ACC112 (cell line): ENCODE measurements at regions not wholly inside any gene's neighbourhood (a gene's known extent, or its start where the extent isn't known, plus 50 kb on each side); places are given as distances from the start of the nearest gene placed in this dataset.

Experiments used
- H2AFZ ChIP-seq: fragments of 200-600 bp; sonication (generic); one replicate; pipeline ENCODE4 v1.6.0; 2017; ENCODE audit warnings: antibody characterized with exemption, low read length; ENCODE audit not compliant: unreplicated experiment
- H3K27ac ChIP-seq: fragments of 200-600 bp; sonication (generic); 2 replicates; pipeline ENCODE4 v1.5.1; 2014; ENCODE audit warnings: low read depth, mild to moderate bottlenecking, antibody characterized with exemption, low read length, moderate library complexity
- H3K27me3 ChIP-seq: fragments of 200-600 bp; sonication (generic); 2 replicates; pipeline ENCODE4 v1.6.1; 2014; ENCODE audit warnings: mild to moderate bottlenecking, antibody characterized with exemption, low read length, moderate library complexity, mixed read lengths; ENCODE audit not compliant: insufficient read depth
- H3K36me3 ChIP-seq: fragments of 200-600 bp; sonication (generic); 2 replicates; pipeline ENCODE4 v1.6.1; 2016; ENCODE audit warnings: mild to moderate bottlenecking, antibody characterized with exemption, low read length, moderate library complexity, mixed read lengths; ENCODE audit not compliant: insufficient read depth
- H3K4me1 ChIP-seq: fragments of 200-600 bp; sonication (generic); one replicate; pipeline ENCODE4 v1.6.1; 2016; ENCODE audit warnings: low read length, mixed read lengths; ENCODE audit not compliant: insufficient read depth, unreplicated experiment, control insufficient read depth
- H3K4me3 ChIP-seq: fragments of 200-600 bp; sonication (generic); 2 replicates; pipeline ENCODE4 v1.5.1; 2014; ENCODE audit warnings: mild to moderate bottlenecking, low read depth, low read length
- H3K79me2 ChIP-seq: fragments of 200-600 bp; sonication (generic); one replicate; pipeline ENCODE4 v1.6.0; 2016; ENCODE audit warnings: low read length; ENCODE audit not compliant: control insufficient read depth, unreplicated experiment, insufficient read depth

DNA sequence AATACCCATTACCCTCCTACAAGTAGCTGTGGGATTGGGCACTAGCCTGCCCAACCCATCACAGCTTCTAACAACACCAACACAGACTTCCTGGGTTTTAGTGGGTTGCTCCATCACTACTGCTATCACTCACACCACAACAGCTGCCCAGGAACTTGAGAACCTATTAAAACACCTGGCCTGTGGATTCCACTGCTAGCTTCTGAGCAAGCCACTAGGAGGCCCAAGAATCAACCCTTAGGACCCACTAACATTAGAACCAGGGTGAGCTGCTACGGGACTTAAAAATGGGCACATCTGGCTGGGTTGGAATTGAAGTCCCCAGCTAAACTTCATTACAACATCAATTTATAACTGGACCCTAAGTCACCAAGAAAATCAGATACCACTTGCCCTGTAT lies 113.2 kb upstream of the TP63 start:
- Histone ChIP-seq H3K4me3 (no peak overlapping the region), H3K79me2 (no peaks in the 10 kb centered on the region), H3K4me1 (no peaks in the 10 kb centered on the region), H3K27ac (no peak overlapping the region), H3K36me3 (no peaks in the 10 kb centered on the region), H3K27me3 (no peaks in the 10 kb centered on the region), H2AFZ (no peak overlapping the region)

DNA sequence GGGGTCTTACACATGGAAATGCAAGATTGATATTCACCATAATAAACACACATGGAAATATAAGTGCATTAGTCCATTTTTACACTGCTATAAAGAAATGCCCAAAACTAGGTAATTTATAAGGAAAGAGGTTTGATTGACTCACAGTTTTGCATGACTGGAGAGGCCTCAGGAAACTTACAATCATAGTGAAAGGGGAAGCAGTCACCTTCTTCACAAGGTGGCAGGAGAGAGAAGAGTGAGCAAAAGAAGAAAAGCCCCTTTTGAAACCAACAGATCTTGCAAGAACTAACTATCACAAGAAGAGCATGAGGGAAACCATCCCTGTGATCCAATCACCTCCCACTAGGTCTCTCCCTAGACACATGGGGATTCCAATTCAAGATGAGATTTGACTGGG lies 111.7 kb upstream of the TP63 start:
- H3K27ac ChIP-seq = no peak overlapping the region
- H2AFZ ChIP-seq = no peak overlapping the region
- no peaks in the 10 kb centered on the region for H3K27me3 ChIP-seq
- no peak overlapping the region for H3K4me3 ChIP-seq
- H3K36me3 ChIP-seq = no peaks in the 10 kb centered on the region
- no peaks in the 10 kb centered on the region for H3K79me2 ChIP-seq
- no peaks in the 10 kb centered on the region for H3K4me1 ChIP-seq

DNA sequence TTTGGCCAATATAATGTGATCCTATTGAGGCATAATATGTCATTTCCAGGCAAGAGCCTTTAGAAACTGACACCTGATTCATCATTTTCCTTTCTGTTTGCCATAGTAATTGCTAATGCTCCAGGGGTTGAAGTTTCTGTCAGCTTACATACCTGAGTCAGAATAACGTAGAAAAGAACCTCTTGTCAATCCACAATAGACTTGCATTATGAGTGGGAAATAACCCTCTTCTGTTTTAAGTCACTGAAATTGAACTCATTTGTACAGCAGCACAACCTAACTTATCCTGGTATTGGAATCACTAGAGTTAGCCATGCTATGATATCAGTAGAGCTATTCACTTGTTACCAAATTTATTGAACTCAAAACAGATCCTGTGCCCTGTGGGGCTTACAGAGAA lies 101.7 kb upstream of the TP63 start:
- Histone ChIP-seq H3K27me3 (no peaks in the 10 kb centered on the region), H3K36me3 (no peaks in the 10 kb centered on the region), H3K4me3 (no peak overlapping the region), H2AFZ (no peak overlapping the region), H3K79me2 (no peaks in the 10 kb centered on the region), H3K4me1 (no peaks in the 10 kb centered on the region), H3K27ac (no peak overlapping the region)

GRCh38 chr3:189529889-189530471 lies 101.2 kb upstream of the TP63 start:
- Histone ChIP-seq H3K4me1 (no peaks in the 10 kb centered on the region), H3K79me2 (no peaks in the 10 kb centered on the region), H3K27ac (no peak overlapping the region), H3K36me3 (no peaks in the 10 kb centered on the region), H2AFZ (no peak overlapping the region), H3K27me3 (no peaks in the 10 kb centered on the region), H3K4me3 (no peak overlapping the region)

DNA sequence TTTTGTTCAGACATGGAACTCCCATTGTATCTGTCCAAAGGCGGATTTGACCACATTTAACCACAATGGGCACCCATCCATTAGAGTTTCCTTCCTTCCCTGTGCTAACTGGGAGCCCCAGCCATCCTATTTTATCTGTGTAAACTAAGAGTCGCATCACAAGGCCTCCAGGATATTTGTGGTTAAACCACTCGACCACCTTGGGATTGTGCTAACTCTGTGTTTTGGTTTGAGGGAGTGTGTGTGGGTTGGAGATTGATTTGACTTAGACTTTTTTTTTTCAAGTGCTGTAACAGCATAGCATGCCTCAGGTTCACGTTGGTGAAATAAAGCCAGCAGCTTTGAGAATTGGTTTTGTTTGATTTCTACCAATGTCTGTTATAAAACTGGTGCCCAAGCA lies 100.4 kb upstream of the TP63 start:
- no peaks in the 10 kb centered on the region for H3K4me1 ChIP-seq
- H2AFZ ChIP-seq = no peak overlapping the region
- H3K27me3 ChIP-seq = no peaks in the 10 kb centered on the region
- H3K27ac ChIP-seq = no peak overlapping the region
- no peaks in the 10 kb centered on the region for H3K36me3 ChIP-seq
- H3K4me3 ChIP-seq = no peak overlapping the region
- no peaks in the 10 kb centered on the region for H3K79me2 ChIP-seq

DNA sequence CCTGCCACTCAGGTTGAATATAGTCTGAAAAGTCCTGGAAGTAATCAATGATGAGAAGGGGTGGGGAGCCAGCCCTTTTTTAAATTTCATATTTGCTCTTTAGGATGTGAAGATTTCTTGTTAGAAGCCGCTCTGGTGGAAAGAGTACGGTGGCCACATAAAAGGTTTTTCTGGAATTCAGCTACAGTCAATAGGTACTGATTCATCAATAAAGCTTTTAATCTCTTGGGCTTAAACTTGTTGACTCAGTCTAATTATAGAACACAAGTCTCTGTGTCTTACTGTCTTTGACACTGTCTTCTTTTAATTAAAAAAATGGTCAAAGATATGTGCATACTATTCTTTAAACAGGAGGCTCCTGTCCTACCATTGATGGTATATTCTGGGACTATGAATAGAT lies 99.9 kb upstream of the TP63 start:
- no peak overlapping the region for H2AFZ ChIP-seq
- H3K27ac ChIP-seq = no peak overlapping the region
- H3K79me2 ChIP-seq = no peaks in the 10 kb centered on the region
- no peak overlapping the region for H3K4me3 ChIP-seq
- no peaks in the 10 kb centered on the region for H3K27me3 ChIP-seq
- H3K4me1 ChIP-seq = no peaks in the 10 kb centered on the region
- no peaks in the 10 kb centered on the region for H3K36me3 ChIP-seq

DNA sequence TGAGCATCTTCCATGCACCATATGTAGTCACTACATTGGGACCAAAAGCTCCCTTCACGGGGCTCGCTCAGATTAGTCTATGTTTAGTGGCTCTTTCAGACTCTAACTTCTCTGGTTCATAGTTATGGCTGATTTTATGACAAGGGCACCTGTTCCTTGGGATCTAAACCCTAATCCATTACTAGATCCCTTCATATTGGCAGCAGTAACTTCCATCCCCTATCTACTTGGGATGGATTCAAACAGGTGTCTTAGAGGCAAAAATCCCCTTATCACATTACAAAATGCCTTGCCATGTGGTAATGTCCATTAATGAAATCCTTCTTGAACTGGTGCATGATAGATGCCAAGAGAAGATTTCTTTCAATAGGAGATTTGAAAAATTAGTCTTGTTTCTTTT lies 96.7 kb upstream of the TP63 start:
- no peaks in the 10 kb centered on the region for H3K27me3 ChIP-seq
- H3K27ac ChIP-seq = no peak overlapping the region
- H3K4me1 ChIP-seq = no peaks in the 10 kb centered on the region
- H3K36me3 ChIP-seq = no peaks in the 10 kb centered on the region
- no peak overlapping the region for H2AFZ ChIP-seq
- H3K4me3 ChIP-seq = no peak overlapping the region
- H3K79me2 ChIP-seq = no peaks in the 10 kb centered on the region

GRCh38 chr3:189537135-189537534 lies 94.1 kb upstream of the TP63 start:
- no peaks in the 10 kb centered on the region for H3K79me2 ChIP-seq
- no peak overlapping the region for H3K27ac ChIP-seq
- H3K27me3 ChIP-seq = no peaks in the 10 kb centered on the region
- no peaks in the 10 kb centered on the region for H3K36me3 ChIP-seq
- no peak overlapping the region for H2AFZ ChIP-seq
- no peaks in the 10 kb centered on the region for H3K4me1 ChIP-seq
- H3K4me3 ChIP-seq = no peak overlapping the region

DNA sequence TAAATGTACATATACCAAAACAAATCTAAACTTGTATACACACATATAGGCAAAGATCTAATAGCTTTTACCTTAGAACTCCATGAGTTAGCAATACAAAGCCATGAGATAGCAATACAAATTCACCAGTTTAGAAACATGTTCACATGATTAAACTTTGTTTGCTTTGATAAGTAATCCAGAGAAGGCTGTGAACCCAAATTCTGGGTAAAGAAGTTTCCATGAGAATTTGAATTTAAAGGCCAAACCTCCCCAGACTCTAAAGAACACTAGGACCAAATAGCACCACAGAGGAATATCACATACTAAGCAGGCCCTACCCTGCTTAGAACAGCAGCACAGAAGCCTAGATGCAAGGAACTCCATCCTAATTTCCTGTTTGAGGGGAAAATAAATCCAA lies 83.7 kb upstream of the TP63 start:
- no peaks in the 10 kb centered on the region for H3K27me3 ChIP-seq
- H3K27ac ChIP-seq = no peak overlapping the region
- H3K36me3 ChIP-seq = no peaks in the 10 kb centered on the region
- H3K4me3 ChIP-seq = no peak overlapping the region
- no peaks in the 10 kb centered on the region for H3K4me1 ChIP-seq
- H2AFZ ChIP-seq = no peak overlapping the region
- H3K79me2 ChIP-seq = no peaks in the 10 kb centered on the region

GRCh38 chr3:189548053-189548452 lies 83.1 kb upstream of the TP63 start:
- no peaks in the 10 kb centered on the region for H3K27me3 ChIP-seq
- no peaks in the 10 kb centered on the region for H3K4me1 ChIP-seq
- no peak overlapping the region for H2AFZ ChIP-seq
- H3K27ac ChIP-seq = no peak overlapping the region
- H3K36me3 ChIP-seq = no peaks in the 10 kb centered on the region
- H3K4me3 ChIP-seq = no peak overlapping the region
- no peaks in the 10 kb centered on the region for H3K79me2 ChIP-seq

- no peaks in the 10 kb centered on the region for H3K79me2 ChIP-seq
- H2AFZ ChIP-seq = no peak overlapping the region
- H3K27me3 ChIP-seq = no peaks in the 10 kb centered on the region
- H3K36me3 ChIP-seq = no peaks in the 10 kb centered on the region
- no peak overlapping the region for H3K4me3 ChIP-seq
- H3K4me1 ChIP-seq = no peaks in the 10 kb centered on the region
- H3K27ac ChIP-seq = no peak overlapping the region
These were observed 80.2 kb upstream of the TP63 start for GRCh38 chr3:189551007-189551406.
